NCI-H1694 treated with DMSO at 0.1 percent for 48 hours (cell line): ENCODE measurements at regions not wholly inside any gene's neighbourhood (a gene's known extent, or its start where the extent isn't known, plus 50 kb on each side); places are given as distances from the start of the nearest gene placed in this dataset.

Source experiments
- DNase-seq: peaks from one replicate; lab custom pipeline; 2025; lab: John Stamatoyannopoulos, UW

DNA sequence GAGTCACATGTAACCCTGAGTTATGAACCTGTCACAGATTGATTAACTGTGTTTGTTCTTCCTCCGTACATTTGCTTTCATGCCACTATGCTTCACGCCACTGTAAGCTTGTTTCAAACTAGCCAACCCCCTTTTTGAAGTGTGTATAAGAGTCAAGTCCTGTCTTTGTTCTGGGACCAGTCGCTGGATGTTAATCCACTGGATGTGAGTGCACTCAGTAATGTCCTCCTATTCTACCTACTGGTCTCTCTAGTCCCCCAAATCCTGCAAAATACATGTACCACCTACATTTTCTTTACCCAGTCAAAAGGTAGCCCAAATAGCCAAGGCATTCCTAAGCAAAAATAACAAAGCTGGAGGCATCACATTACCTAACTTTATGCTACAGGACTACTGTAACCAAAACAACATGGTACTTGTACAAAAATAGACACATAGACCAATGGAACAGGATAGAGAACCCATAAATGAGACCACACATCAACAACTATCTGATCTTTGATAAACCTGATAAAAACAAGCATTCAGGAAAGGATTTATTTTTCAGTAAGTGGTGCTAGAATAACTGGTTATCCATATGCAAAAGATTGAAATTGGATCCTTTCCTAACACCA lies 1139.1 kb upstream of the SEMA6A start:
- no peak for DNase-seq

DNA sequence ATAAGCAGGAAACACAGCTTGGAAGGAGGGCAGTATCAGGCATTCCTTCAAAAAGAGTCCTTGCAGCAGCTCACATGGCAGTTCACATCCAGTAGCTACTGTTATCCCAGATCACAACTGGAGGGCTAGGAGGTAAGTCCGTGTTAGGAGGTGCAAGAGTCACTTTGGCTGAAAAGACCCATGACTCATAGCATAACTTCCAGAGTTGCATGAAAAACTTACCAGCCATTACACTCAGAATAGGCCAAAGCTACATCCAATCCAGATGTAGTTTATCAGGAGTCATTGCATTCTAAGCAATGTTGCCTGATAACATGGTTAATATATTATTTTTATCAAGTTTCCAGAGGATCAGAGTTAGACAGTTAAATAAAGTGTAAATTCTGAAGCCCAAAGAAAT lies 1126.4 kb upstream of the SEMA6A start:
- DNase-seq, result no peak

DNA sequence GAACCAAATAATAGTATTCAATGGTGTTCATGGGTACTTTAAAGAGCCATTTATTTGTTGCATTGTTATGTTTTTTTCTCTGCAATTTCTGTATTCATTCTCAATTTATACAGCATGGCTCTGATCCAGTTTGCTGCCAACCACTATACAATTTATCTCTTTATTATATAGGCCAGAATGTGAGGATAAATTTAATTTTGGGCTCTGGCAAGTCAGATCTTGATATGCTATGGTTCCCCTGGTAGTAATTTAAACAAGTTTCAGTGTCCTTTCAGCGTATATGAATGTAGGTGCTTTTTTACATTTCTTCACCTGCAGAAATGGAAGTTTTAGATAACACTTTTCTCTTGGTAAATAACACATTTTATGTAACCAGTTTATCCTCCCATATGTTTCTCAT lies 1118.0 kb upstream of the SEMA6A start:
- DNase-seq, result no peak

DNA sequence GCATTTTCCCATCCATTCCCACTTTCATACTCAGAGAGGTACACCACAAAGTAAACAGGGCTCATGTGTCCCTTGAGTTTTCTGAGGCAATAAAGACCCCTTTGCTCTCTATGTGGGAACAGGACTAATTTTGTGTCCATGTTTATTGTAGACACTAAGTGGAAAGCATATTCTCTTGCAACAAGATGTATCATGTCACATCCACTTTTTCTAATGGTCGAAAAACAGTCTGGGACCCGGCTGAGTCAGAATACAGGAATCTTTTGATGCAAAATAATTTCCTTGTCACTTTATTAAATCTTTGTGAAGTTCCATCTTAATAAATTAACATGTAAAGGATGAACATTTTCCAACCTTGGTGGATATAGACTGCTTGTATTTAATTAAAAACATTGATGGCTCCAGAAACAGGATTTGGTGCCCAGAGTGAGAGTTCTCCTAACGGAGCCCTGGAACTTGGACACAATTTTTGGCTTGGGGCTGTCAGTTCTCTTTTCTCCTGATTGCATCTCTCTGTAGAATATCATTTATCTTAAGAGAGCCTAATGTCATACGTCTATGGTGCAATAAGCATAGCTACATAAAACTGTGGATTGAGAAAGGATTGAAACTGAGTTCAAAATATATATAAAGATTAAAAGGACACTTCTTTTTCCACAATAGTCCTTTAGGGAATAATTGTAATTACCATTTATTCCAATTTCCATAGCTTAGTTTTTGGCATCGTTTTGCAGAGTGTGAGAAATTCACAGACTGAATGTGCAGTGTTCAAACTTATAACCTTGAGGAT lies 1116.7 kb upstream of the SEMA6A start:
- no peak for DNase-seq

DNA sequence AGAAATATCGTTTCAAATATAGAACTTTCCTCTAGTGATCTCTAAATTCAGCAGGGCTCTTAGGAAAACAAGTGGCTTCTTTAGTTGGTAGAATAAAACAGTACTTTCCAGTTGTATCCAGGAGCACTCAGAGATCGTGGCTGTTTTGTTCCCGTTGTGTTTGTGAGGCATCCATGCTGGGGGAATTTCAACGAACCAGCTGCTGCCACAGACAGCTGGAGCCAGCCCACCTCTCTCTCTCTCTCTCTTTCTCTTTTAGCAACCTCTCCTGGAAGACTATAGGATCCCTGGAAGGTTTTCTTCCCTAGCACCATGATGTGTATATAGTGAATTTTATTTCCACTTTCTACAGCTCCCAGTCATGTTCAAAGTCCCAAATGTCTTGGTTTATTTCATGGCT lies 1116.0 kb upstream of the SEMA6A start:
- DNase-seq, result no peak

DNA sequence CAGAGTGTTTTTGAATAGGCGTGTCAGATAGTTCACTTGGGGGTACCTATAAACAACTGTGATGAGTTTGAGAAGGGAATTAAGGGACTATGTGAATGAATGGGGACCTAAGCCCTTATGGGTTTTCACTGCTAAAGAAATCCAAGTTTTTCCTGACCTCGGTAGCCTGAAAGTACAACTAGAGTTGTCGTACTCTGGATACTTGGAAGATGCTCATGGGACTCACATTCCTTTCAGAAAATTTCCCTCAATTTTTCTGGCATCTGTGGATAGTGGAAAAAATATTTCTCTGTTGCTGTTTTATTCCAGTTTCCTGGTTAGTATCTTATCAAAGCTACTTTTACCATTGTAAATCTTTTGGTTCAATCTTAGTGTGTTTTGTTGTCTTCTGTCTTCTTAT lies 1112.3 kb upstream of the SEMA6A start:
- no peak for DNase-seq

DNA sequence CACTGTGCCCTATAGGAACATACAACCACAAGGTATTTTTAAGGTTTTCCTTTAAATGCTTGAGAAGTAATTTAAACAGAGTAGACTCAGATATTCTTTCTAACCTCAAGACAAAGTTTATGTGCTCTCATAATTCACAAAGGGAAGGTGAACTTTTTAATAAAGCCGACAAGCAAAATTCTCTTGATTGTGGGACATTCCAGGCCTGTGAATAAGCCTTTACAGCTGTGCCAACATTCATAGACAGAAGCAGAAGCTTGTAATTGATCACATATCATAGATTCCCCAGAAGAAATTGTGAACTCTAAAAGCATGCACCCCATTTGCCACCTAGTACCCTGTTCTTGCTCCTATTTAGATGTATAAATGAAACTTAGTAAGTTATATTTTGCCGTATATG lies 1107.8 kb upstream of the SEMA6A start:
- DNase-seq, result no peak

DNA sequence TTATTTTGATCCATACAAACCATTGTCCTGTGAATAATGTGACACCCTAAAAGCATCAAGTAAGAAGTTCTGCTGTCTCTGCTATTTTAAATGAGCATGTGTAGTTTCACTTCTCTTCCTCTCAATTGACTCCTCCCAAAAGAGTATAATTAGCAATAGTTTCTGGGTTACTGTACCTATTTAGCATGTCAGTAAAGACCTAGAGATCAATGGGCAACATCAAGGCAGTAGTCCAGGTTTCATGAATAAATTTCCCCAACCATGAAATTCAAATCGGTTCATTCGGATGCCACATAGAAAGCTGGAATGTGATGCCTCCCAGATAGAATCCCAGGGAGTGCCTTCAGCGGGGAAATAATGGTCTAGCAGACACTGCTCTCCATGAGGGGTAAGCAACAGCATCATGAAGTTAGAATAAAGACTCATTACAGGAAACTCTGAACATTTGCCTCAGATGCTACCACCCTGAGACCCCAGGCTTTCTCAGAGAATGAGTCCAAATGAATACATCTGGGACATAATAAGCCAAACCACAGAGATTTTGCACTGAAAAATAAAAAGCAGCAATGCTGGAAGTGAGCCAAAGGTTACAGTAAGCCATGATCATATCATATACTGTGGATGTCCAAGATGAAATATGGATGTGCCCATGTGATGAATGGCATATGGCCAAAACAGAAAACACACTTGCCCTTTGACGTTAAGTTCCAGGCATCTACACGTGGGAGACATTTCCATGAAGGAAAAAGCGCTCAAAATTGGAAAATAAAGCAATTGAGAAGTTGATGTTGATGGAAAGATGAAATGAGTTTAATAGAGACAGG lies 1107.0 kb upstream of the SEMA6A start:
- no peak for DNase-seq

DNA sequence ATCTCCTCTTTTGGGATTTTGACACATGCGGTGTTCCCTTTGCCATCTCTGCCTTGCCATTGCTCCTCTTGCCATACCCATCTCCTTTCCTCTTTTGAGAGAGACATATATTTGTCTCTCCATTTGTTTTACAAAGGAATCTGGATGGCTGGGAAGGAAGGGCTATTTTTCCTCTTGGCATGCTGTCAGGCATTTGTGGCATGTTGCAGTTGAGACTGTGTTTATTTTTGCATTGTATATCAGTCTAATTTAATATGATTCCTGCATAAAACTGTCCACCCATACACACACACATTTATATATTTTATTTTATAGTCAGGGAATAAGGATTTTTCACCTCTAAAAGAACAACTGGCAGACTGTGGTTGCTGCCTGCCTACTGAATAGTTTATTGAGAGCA lies 1105.8 kb upstream of the SEMA6A start:
- DNase-seq, result no peak

DNA sequence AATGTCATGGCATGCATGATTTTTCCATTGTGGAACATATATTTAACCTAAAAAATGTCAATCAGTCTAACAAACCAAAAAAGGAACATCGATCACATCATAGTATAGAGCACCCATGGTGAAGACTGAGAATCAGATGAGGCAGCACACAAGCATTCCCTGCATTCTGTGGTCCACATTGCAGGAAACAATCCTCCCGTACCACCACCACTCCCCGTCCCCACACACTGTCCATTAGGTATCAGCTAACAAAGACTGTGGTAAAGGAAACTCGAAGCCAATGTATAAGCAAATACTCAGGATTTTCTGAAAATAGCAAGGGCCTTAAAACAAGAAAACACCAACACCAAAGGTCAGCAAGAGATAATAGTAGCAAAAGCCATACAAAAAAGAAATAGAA lies 1104.4 kb upstream of the SEMA6A start:
- no peak for DNase-seq

DNA sequence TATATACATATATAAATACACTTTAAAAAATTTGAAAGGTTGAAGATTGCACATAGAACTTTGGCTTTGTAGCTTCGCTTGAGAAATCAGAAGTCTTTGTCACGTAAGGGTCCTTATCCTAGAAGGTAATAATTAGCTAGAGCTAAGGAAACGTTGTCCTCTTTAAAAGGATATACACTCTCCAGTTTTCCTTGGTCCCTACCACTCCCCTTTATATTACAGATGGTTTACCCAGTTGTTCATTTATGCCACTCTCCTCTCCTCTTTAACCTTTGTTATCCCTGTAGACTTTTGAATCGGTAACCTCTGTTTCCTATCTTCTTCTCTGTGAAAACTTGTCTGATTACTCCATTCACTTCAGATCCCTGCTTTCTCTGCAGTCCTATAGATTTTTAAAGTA lies 1101.0 kb upstream of the SEMA6A start:
- DNase-seq, result no peak

DNA sequence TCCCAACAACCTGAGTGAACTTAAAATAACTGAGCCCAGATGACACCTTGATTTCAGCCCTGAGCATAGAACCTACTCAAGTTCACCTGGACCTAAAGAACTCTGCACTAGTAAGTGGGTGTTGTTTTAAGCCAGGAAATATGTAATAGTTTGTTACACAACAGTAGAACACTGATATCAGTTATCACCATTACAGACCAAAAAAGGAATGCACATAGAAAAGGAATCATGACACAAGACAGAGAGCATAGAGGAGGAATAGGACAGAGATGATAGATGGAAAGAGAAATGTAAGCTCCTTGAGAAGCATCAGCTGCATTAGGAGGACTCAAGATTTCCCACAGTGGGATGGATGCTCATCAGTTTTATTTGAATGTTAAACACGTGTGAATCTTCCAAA lies 1096.9 kb upstream of the SEMA6A start:
- no peak for DNase-seq

DNA sequence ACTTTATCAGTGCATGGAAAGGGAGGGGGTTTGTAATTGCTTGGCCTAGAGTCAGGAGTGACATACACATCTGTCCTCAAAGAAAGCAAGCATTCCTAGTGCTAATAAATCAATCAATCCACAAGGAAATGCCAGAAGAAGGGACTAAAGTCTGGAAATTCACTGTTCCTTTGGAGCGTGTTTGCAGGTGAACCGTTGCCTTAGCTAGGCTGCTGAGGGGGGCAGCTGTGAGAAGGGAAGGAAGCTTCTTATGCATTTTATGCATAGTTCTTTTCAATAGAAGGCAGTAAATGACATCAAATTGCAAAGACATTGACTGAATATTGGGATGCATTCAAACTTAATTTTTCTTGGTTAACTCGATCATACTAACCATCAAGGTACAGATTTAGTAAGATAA lies 1092.5 kb upstream of the SEMA6A start:
- no peak for DNase-seq

DNA sequence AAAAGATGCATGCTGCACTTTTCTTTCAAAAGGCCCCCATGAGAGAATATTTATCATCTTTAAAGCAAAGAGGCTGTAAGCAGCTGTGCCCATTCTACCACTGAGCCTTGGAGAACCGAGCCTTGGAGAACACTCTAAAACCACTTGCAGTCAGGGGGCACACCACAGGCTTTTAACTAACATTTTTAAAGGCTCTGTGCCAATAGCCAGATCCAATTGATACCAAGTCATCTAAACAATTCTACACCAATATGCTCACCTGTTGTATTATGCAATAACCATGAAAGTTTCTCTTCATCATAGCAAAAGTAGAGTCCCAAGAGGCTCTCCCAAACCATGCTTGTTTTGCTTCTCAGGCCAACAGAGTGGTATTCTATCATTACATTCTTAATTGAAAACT lies 1090.5 kb upstream of the SEMA6A start:
- DNase-seq, result no peak

DNA sequence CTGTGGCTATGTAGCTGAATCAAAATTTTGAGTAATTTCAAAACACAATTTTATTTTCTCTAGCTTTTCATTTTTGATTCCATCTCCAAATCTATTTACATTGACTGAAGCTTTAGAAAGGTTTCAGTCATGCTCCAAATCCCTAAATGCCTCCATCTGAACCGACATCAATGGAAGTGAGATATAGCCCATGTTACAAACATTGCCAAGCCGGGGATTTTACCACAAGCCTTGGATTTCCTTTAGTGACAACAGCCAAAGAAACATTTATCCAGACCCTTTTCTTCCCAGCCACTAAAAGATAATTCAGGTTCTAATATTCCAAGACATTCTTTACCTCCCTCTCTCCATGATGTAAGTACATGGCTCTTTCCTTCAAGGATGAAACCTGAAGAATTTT lies 1087.7 kb upstream of the SEMA6A start:
- DNase-seq, result no peak

DNA sequence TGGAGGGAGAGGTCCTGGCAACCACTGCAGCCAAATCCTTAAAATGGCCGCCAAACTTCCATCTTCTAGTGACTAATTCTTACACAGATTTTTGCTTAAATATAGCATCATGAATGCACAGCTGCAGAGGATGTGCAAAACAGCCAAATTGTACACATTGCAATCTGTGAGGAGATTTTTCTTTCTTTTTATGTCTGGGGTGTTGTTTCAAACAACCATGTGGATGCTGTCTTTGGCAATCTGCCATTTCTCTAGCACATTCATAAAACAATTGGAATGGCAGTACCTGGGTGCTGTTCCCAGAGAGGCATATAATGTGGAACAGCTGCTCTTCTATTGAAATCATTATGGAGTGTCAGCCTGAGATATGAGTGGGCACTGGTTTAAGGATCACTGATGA lies 1082.9 kb upstream of the SEMA6A start:
- DNase-seq, result peak; percentile 81

DNA sequence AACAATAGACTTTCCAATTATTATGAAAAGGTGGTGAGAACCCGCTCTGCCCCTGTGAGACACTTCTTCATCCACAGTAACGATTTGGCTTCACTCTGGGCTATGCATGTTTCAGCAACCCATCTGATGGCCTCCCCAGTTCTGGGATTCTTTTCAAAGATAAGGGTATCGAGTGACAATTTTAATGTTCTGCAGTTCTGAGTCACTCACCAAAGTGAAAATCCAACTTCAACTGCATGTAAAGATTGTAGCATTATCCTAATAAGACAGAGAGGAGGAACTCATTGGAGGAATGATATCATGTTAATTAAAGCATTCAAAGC lies 1078.3 kb upstream of the SEMA6A start:
- DNase-seq, result no peak

DNA sequence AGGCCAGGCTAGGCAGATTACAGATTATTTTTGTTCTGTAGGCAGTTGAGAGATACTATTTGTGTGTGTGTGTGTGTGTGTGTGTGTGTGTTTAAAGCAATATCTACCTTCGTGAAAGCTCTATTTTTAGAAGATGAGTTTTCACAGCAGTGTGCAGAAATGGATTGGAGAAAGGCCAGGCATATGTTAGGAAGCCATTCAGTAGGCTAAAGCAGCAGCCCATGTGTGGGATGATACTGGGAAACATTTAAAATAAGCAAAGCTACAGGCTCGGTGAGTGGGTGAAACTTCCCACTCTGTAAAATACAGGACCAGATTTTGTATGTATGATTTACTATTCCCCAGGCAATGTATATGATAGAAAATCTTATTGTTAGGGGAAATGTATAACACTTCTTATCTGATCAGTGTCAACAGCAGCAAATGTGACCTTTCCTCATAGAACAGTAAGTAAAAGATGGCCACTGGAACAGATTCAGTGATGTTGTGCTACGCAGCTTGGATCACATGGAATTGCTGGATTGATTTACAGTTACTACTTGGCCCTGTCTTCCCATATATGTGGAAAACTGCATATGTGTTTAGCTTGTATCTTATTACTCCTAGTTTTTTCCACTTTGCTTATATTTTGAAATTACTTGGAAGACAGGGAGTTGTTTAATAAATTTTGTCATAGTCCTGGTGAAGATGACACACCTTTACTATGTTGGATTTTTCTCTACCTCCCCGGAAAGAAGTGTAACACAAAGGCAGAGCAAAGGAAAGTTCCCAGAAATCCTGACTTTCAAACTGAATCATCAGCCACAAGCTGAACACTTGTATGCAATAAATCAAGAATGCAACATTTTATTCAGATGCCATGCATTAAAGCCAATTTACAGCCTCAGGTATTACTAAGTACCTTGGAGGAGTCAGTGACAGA lies 1077.7 kb upstream of the SEMA6A start:
- peak; percentile 3 for DNase-seq

DNA sequence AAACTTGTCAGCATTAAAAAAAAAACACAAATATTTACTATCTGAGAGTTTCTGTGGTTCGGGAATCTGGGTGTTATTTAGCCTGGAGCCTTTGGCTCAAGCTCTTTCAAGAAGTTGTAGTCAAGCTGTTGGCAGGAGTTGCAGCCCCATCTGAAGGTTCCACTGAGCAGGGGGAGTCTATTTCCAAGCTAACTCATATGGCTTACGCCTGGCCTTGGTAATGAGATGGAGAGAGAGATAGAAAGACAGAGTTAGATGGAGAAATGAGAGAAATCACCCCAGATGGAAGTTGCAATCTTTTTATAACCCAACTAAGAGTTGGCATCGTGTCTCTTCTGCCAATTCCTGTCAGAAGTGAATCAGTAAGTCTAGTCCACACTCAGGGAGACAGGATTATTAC lies 1075.2 kb upstream of the SEMA6A start:
- no peak for DNase-seq

DNA sequence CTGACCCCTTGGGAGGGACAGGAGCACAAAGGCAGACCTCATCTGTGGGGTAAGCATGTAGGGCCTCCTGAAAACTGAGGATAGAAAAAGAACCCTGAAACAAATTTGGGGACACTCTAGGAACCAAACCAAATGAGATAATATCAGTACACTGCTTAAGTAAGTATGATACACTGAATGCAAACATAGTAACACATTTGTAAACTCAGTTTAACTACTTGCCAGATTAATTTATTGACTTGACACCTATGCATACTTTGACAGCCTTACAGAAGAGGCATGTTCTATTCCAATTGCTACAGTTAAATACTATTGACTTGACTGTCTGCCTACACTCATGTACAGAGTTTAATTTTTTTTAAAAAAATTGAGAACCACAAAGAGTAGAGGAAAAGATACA lies 1070.8 kb upstream of the SEMA6A start:
- DNase-seq, result no peak

DNA sequence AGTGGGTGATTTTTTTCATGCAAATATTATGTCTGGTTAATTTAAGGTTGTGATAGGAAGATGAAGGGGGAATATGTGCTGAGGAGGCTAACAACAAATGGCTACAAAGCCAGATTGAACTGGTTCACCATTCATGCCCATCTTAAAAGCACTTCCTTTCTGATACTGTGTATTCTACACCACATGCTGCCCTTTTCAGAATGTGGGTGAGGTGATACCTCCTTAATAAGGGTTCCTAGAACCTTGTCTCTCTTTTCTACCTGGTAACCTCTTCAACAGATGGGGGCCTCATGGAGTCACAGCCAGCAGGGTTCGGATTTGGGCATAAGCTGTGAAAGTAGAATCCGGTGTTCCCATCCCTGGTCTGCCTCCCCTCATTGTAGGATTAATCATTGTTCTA lies 1064.0 kb upstream of the SEMA6A start:
- no peak for DNase-seq

DNA sequence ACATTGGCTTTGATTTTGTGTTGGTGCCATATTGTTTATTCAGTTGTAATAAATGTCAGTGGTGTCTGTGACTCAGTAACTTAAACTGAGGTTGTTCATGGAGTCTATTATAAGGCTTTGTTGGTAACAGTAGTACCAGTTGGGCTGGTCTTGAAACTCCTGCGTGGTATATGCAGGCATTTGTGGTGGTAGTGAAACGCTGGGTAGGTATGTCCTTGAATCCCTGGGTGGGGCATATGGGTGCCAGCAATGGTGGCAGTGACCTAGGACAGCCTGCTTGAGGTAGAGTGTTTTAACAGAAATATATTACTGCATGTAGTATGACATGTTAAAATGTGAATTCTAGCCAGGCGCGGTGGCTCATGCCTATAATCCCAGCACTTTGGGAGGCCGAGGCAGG lies 1058.5 kb upstream of the SEMA6A start:
- DNase-seq, result no peak
